ENCODE measurements at regions not wholly inside any gene's neighbourhood (a gene's known extent, or its start where the extent isn't known, plus 50 kb on each side); places are given as distances from the start of the nearest gene placed in this dataset.

GRCh38 chr12:107616941-107617340 lies 68.7 kb upstream of the PWP1 start:
- ATAC-seq (replicated peaks in 1 of 4) = no peak
- no peak for DNase-seq
- Mint-ChIP-seq H3K36me3 (peaks cover 44% of the 10 kb centered on the region), H3K27me3 (no peaks in the 10 kb centered on the region), H3K4me1 (no peaks in the 10 kb centered on the region), H3K9me3 (no peaks in the 10 kb centered on the region), H3K27ac (no peak overlapping the region), H3K4me3 (no peak overlapping the region)
- Histone ChIP-seq H3K27ac (ENCODE audit: low read length) (no peak overlapping the region), H3K4me1 (ENCODE audit: control insufficient read depth in 1 of 2, extremely low read depth in 1 of 2, insufficient read depth in 2 of 2, low read length in 2 of 2) (no peaks in the 10 kb centered on the region), H3K9me3 (no peaks in the 10 kb centered on the region), H3K36me3 (ENCODE audit: control insufficient read depth in 2 of 2, extremely low read depth in 1 of 2, insufficient read depth in 1 of 2, low read length in 1 of 2) (peaks cover 12 to 32% of the 10 kb centered on the region in 2 donors), H3K27me3 (replicated peaks in 1 of 2; ENCODE audit: control insufficient read depth in 2 of 2, extremely low read depth in 1 of 2, insufficient read depth in 2 of 2, low read length in 1 of 2) (no peaks in the 10 kb centered on the region), H3K4me3 (ENCODE audit: control insufficient read depth in 1 of 2, extremely low read depth in 1 of 2, low read length in 1 of 2) (no peak overlapping the region)
- POLR2A ChIA-PET = no interaction called here
- WGBS (ENCODE audit: insufficient coverage) = no CpG with 5 or more reads among the region's 6 CpGs
- CTCF ChIA-PET = interaction anchor here (0.7 to 1.0 kb wide), 3 partner anchors 9 to 486 kb away, joined by 3 to 4 read pairs (median 4); no protein-coding TSS in a partner anchor

- no peaks in the 10 kb centered on the region for H3K4me1 ChIP-seq (ENCODE audit: control insufficient read depth in 1 of 2, extremely low read depth in 1 of 2, insufficient read depth in 2 of 2, low read length in 2 of 2)
- DNase-seq = no peak
- Mint-ChIP-seq H3K9me3 (no peaks in the 10 kb centered on the region), H3K36me3 (peaks cover 46% of the 10 kb centered on the region), H3K4me1 (no peaks in the 10 kb centered on the region), H3K27me3 (no peaks in the 10 kb centered on the region), H3K4me3 (no peak overlapping the region), H3K27ac (no peak overlapping the region)
- 95% methylated on average over 15 of the region's 15 CpGs for WGBS (ENCODE audit: insufficient coverage)
- H3K9me3 ChIP-seq = no peaks in the 10 kb centered on the region
- ChIA-PET POLR2A (no interaction called here), CTCF (interaction anchor here in 1 of 2 donors (1.3 kb wide), 1 partner anchor 9 kb away, joined by 3 read pairs; no protein-coding TSS in a partner anchor)
- H3K36me3 ChIP-seq (ENCODE audit: control insufficient read depth in 2 of 2, extremely low read depth in 1 of 2, insufficient read depth in 1 of 2, low read length in 1 of 2) = peaks cover 14 to 28% of the 10 kb centered on the region in 2 donors
- H3K4me3 ChIP-seq (ENCODE audit: control insufficient read depth in 1 of 2, extremely low read depth in 1 of 2, low read length in 1 of 2) = no peak overlapping the region
- H3K27ac ChIP-seq (ENCODE audit: low read length) = no peak overlapping the region
- ATAC-seq (replicated peaks in 1 of 4) = no peak
- H3K27me3 ChIP-seq (replicated peaks in 1 of 2; ENCODE audit: control insufficient read depth in 2 of 2, extremely low read depth in 1 of 2, insufficient read depth in 2 of 2, low read length in 1 of 2) = no peaks in the 10 kb centered on the region
Measured at GRCh38 chr12:107618106-107618505, 67.5 kb upstream of the PWP1 start.

GRCh38 chr12:107619831-107620230 lies 65.8 kb upstream of the PWP1 start:
- H3K4me1 Mint-ChIP-seq = no peaks in the 10 kb centered on the region
- peaks cover 53% of the 10 kb centered on the region for H3K36me3 Mint-ChIP-seq
- H3K4me3 ChIP-seq (ENCODE audit: control insufficient read depth in 1 of 2, extremely low read depth in 1 of 2, low read length in 1 of 2) = no peak overlapping the region
- ATAC-seq (replicated peaks in 1 of 4) = no peak
- H3K27me3 ChIP-seq (replicated peaks in 1 of 2; ENCODE audit: control insufficient read depth in 2 of 2, extremely low read depth in 1 of 2, insufficient read depth in 2 of 2, low read length in 1 of 2) = no peaks in the 10 kb centered on the region
- ChIA-PET CTCF (interaction anchor here in 1 of 2 donors (0.8 kb wide), 1 partner anchor 486 kb away, joined by 3 read pairs; no protein-coding TSS in a partner anchor), POLR2A (interaction anchor here in 1 of 2 donors (0.6 kb wide), 1 partner anchor 1230 kb away, joined by 3 read pairs; no protein-coding TSS in a partner anchor)
- no peak overlapping the region for H3K27ac Mint-ChIP-seq
- H3K27me3 Mint-ChIP-seq = no peaks in the 10 kb centered on the region
- H3K36me3 ChIP-seq (ENCODE audit: control insufficient read depth in 2 of 2, extremely low read depth in 1 of 2, insufficient read depth in 1 of 2, low read length in 1 of 2) = peaks cover 18 to 27% of the 10 kb centered on the region in 2 donors
- H3K27ac ChIP-seq (ENCODE audit: low read length) = no peak overlapping the region
- 89% methylated on average over 8 of the region's 13 CpGs for WGBS (ENCODE audit: insufficient coverage)
- H3K9me3 ChIP-seq = no peaks in the 10 kb centered on the region
- peaks cover 0 to 3% (median under 1%) of the 10 kb centered on the region in 3 donors for H3K9me3 Mint-ChIP-seq
- DNase-seq = no peak
- no peaks in the 10 kb centered on the region for H3K4me1 ChIP-seq (ENCODE audit: control insufficient read depth in 1 of 2, extremely low read depth in 1 of 2, insufficient read depth in 2 of 2, low read length in 2 of 2)
- H3K4me3 Mint-ChIP-seq = no peak overlapping the region

DNA sequence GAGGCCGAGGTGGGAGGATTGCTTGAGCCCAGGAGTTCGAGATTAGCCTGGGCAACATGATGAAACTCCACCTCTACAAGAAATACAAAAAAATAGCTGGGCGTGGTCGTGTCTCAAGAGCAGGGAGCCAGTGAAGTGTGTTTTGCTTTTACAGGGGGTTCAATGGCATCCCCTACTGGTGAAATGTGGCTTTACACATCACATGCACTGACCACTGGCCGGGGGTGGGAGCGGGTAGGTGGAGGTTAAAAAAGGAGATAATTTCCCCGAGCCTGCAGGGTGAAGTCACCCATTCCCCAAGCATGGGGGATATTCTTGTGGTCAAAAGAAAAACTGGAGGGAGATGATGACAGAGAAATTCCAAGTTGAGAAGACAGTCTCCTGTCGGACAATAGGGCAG lies 63.6 kb upstream of the PWP1 start:
- no peak for ATAC-seq (replicated peaks in 1 of 4)

GRCh38 chr12:107624493-107624892 lies 61.1 kb upstream of the PWP1 start:
- Mint-ChIP-seq H3K36me3 (peaks cover 55% of the 10 kb centered on the region), H3K27ac (no peak overlapping the region), H3K9me3 (peaks cover 4 to 9% (median 5%) of the 10 kb centered on the region in 3 donors), H3K4me3 (no peak overlapping the region), H3K4me1 (no peaks in the 10 kb centered on the region), H3K27me3 (no peaks in the 10 kb centered on the region)
- no CpG with 5 or more reads among the region's 4 CpGs for WGBS (ENCODE audit: insufficient coverage)
- ATAC-seq (replicated peaks in 1 of 4) (no peak), DNase-seq (no peak)
- no peak overlapping the region for H3K27ac ChIP-seq (ENCODE audit: low read length)
- peaks cover 6 to 17% of the 10 kb centered on the region in 2 donors for H3K36me3 ChIP-seq (ENCODE audit: control insufficient read depth in 2 of 2, extremely low read depth in 1 of 2, insufficient read depth in 1 of 2, low read length in 1 of 2)
- no peaks in the 10 kb centered on the region for H3K4me1 ChIP-seq (ENCODE audit: control insufficient read depth in 1 of 2, extremely low read depth in 1 of 2, insufficient read depth in 2 of 2, low read length in 2 of 2)
- CTCF ChIA-PET = no interaction called here
- POLR2A ChIA-PET = interaction anchor here in 1 of 2 donors (0.5 kb wide), 1 partner anchor 285 kb away, joined by 3 read pairs; no protein-coding TSS in a partner anchor
- no peaks in the 10 kb centered on the region for H3K27me3 ChIP-seq (replicated peaks in 1 of 2; ENCODE audit: control insufficient read depth in 2 of 2, extremely low read depth in 1 of 2, insufficient read depth in 2 of 2, low read length in 1 of 2)
- no peaks in the 10 kb centered on the region for H3K9me3 ChIP-seq
- H3K4me3 ChIP-seq (ENCODE audit: control insufficient read depth in 1 of 2, extremely low read depth in 1 of 2, low read length in 1 of 2) = no peak overlapping the region

More for the DNA sequence above, 63.6 kb upstream of the PWP1 start:
- ChIA-PET POLR2A (no interaction called here), CTCF (no interaction called here)
- Histone ChIP-seq H3K27ac (ENCODE audit: low read length) (no peak overlapping the region), H3K27me3 (replicated peaks in 1 of 2; ENCODE audit: control insufficient read depth in 2 of 2, extremely low read depth in 1 of 2, insufficient read depth in 2 of 2, low read length in 1 of 2) (no peaks in the 10 kb centered on the region), H3K4me1 (ENCODE audit: control insufficient read depth in 1 of 2, extremely low read depth in 1 of 2, insufficient read depth in 2 of 2, low read length in 2 of 2) (no peaks in the 10 kb centered on the region), H3K4me3 (ENCODE audit: control insufficient read depth in 1 of 2, extremely low read depth in 1 of 2, low read length in 1 of 2) (no peak overlapping the region), H3K9me3 (no peaks in the 10 kb centered on the region), H3K36me3 (ENCODE audit: control insufficient read depth in 2 of 2, extremely low read depth in 1 of 2, insufficient read depth in 1 of 2, low read length in 1 of 2) (peaks cover 21 to 23% of the 10 kb centered on the region in 2 donors)
- H3K36me3 Mint-ChIP-seq = peaks cover 53% of the 10 kb centered on the region
- 60% methylated on average over 2 of the region's 8 CpGs for WGBS (ENCODE audit: insufficient coverage)
- H3K4me3 Mint-ChIP-seq = no peak overlapping the region
- H3K27ac Mint-ChIP-seq = no peak overlapping the region
- peak in 1 of 35 experiments; percentile 6 for DNase-seq
- H3K9me3 Mint-ChIP-seq = peaks cover 4 to 9% (median 5%) of the 10 kb centered on the region in 3 donors
- no peaks in the 10 kb centered on the region for H3K4me1 Mint-ChIP-seq
- no peaks in the 10 kb centered on the region for H3K27me3 Mint-ChIP-seq

DNA sequence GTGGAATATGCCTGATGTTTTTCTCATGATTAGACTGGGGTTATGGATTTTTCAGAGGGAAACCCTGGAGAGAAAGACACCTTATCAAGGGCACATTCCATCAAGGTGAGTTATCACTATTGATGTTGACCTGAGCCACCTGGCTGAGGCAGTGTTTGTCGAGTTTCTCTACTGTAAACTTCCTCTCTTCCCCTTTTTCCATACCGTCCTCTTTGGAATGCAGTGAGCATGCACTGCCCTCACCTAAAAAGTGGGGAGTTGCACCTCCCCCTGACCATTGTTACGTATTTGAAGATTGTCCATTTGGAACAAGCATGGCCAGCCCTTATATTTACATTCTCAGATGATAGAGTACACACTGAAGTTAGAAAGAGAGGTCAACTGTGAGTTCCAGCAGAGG lies 53.9 kb upstream of the PWP1 start:
- Mint-ChIP-seq H3K27me3 (no peaks in the 10 kb centered on the region), H3K27ac (no peak overlapping the region), H3K4me1 (no peaks in the 10 kb centered on the region), H3K4me3 (no peak overlapping the region), H3K36me3 (peaks cover 46% of the 10 kb centered on the region), H3K9me3 (no peaks in the 10 kb centered on the region)
- no peak overlapping the region for H3K4me3 ChIP-seq (ENCODE audit: control insufficient read depth in 1 of 2, extremely low read depth in 1 of 2, low read length in 1 of 2)
- DNase-seq (no peak), ATAC-seq (replicated peaks in 1 of 4) (no peak)
- ChIA-PET CTCF (no interaction called here), POLR2A (no interaction called here)
- no peaks in the 10 kb centered on the region for H3K4me1 ChIP-seq (ENCODE audit: control insufficient read depth in 1 of 2, extremely low read depth in 1 of 2, insufficient read depth in 2 of 2, low read length in 2 of 2)
- no peak overlapping the region for H3K27ac ChIP-seq (ENCODE audit: low read length)
- no peaks in the 10 kb centered on the region for H3K9me3 ChIP-seq
- H3K36me3 ChIP-seq (ENCODE audit: control insufficient read depth in 2 of 2, extremely low read depth in 1 of 2, insufficient read depth in 1 of 2, low read length in 1 of 2) = peaks cover 2 to 11% of the 10 kb centered on the region in 2 donors
- WGBS (ENCODE audit: insufficient coverage) = 75% methylated on average over 2 of the region's 3 CpGs
- H3K27me3 ChIP-seq (replicated peaks in 1 of 2; ENCODE audit: control insufficient read depth in 2 of 2, extremely low read depth in 1 of 2, insufficient read depth in 2 of 2, low read length in 1 of 2) = no peaks in the 10 kb centered on the region

DNA sequence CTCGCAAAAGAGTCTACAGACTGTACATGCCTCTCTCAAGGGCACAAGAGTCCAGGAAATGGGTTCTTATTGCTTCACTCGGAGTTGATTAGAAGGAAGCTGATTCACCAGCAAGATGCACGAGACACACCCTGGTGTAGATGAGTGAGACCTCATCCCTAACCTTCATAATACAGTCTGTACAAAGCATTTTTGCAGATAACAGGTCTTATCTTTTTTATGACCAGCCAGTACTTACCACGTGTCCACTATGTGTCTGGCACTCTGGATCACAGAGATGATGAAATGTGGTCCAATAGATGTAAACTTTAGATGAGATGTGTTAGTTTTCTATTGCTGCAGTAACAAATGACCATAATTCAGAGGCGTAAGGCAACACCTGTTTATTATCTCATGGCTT lies 53.4 kb upstream of the PWP1 start:
- no peaks in the 10 kb centered on the region for H3K27me3 Mint-ChIP-seq
- ATAC-seq (replicated peaks in 1 of 4) (no peak), DNase-seq (no peak)
- peaks cover 43% of the 10 kb centered on the region for H3K36me3 Mint-ChIP-seq
- WGBS (ENCODE audit: insufficient coverage) = 86% methylated on average over 1 of the region's 5 CpGs
- ChIA-PET CTCF (no interaction called here), POLR2A (no interaction called here)
- peaks cover 2 to 11% of the 10 kb centered on the region in 2 donors for H3K36me3 ChIP-seq (ENCODE audit: control insufficient read depth in 2 of 2, extremely low read depth in 1 of 2, insufficient read depth in 1 of 2, low read length in 1 of 2)
- H3K9me3 Mint-ChIP-seq = no peaks in the 10 kb centered on the region
- no peak overlapping the region for H3K27ac ChIP-seq (ENCODE audit: low read length)
- H3K27ac Mint-ChIP-seq = no peak overlapping the region
- no peaks in the 10 kb centered on the region for H3K9me3 ChIP-seq
- no peaks in the 10 kb centered on the region for H3K4me1 Mint-ChIP-seq
- no peak overlapping the region for H3K4me3 Mint-ChIP-seq
- H3K27me3 ChIP-seq (replicated peaks in 1 of 2; ENCODE audit: control insufficient read depth in 2 of 2, extremely low read depth in 1 of 2, insufficient read depth in 2 of 2, low read length in 1 of 2) = no peaks in the 10 kb centered on the region
- H3K4me1 ChIP-seq (ENCODE audit: control insufficient read depth in 1 of 2, extremely low read depth in 1 of 2, insufficient read depth in 2 of 2, low read length in 2 of 2) = no peaks in the 10 kb centered on the region
- H3K4me3 ChIP-seq (ENCODE audit: control insufficient read depth in 1 of 2, extremely low read depth in 1 of 2, low read length in 1 of 2) = no peak overlapping the region

Measured in T-cell (primary cell).